GM12872 (cell line): ENCODE measurements at regions not wholly inside any gene's neighbourhood (a gene's known extent, or its start where the extent isn't known, plus 50 kb on each side); places are given as distances from the start of the nearest gene placed in this dataset.

Experiments
- TF ChIP-seq, protein P1 (sequence below): IDR thresholded peaks from 3 replicates; pipeline ENCODE4 v1.5.1; 2011; ENCODE audit warnings: low read depth, mild to moderate bottlenecking, low read length, moderate library complexity; ENCODE audit not compliant: insufficient read depth

DNA sequence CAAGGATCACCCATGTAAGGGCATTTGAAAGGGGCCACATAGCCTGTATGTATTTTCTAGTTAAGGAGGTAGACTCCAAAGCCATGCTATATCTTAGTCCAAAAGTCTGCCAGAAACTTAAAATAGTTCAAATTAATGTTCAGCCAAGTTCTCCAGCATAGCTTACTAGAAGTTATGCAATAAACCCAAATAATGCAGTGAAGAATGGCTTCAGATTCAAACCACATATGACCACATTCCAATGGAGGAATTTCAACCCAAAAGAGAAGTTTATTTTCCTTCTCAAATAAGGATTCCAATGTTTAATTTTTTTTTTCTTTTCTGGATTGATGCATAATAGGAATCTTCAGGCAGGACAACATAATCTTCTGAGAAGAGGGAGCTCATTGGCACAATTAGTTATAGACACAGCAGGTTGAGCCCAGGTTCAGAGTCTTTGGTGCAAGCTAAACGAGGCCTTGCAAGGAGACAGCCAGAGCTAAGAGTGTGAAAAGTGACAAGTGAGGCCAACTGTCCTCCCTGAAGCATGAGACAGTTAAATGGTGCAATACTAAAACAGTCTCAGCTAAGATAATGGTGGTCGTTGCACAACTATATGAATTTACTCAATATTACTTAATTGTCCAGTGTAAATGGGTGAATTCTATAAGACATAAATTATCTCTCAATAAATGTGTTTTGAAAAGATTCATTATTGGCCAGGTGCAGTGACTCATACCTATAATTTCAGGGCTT lies 598.8 kb upstream of the CDH4 start:
- TF ChIP-seq, protein P1, sequence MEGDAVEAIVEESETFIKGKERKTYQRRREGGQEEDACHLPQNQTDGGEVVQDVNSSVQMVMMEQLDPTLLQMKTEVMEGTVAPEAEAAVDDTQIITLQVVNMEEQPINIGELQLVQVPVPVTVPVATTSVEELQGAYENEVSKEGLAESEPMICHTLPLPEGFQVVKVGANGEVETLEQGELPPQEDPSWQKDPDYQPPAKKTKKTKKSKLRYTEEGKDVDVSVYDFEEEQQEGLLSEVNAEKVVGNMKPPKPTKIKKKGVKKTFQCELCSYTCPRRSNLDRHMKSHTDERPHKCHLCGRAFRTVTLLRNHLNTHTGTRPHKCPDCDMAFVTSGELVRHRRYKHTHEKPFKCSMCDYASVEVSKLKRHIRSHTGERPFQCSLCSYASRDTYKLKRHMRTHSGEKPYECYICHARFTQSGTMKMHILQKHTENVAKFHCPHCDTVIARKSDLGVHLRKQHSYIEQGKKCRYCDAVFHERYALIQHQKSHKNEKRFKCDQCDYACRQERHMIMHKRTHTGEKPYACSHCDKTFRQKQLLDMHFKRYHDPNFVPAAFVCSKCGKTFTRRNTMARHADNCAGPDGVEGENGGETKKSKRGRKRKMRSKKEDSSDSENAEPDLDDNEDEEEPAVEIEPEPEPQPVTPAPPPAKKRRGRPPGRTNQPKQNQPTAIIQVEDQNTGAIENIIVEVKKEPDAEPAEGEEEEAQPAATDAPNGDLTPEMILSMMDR = no peak

DNA sequence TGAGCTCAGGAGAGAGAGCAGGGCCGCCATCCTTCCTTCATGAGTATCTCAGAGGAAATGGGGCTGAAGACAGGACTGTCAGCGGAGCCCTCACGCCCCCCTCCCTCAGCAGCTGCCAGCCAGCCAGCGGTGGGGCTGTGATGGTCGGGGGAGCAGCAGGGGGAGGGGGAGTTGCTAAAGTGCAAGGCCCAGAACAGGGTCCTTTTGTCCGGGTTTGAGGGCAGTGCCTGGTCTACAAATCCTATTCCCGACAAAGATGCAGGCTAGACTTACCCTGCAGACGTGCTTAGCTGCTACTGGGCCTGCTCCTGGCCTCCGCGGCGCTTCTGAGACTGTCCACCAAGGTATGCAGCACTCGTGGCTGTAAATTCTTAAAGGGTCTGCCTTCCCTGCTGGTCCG lies 593.4 kb upstream of the CDH4 start:
- TF ChIP-seq, protein P1 = no peak

DNA sequence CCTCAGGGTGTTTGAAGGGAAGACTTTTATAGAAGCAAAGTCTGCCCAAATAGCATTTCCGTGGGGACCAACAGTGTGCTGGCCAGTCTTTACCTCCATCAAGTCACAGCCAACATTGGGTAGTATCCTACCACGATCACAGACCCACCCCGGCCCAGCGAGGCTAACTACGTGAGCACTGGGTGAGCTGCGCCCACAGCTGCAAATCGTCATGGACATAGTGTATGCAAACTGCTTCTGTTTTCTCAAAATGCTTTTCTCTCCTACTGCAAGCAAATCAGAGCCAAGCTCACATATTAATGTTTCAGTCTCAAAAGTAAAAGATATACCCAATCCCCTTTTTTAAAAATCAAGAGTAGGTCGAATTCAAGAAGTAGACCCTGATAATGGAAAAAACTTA lies 592.8 kb upstream of the CDH4 start:
- TF ChIP-seq, protein P1 = no peak

DNA sequence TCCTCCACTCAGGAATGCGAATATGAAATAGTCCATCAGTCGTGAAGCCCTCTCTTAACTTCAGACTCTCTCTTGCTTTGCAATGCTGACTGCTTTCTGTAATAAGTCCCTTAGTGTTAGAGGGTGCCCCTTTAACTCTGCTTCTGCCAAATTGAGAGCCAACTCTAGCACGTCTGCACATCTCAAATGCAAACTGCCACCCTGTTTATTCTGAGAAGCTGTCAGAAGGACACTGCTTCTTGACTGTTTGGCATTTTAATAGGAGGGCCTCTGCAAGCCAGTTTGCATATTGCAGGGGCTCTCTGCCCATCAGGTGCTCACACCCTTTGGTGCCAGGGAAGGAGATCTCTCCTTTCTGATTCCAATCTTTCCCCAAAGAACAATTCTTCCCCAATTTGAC lies 589.8 kb upstream of the CDH4 start:
- TF ChIP-seq, protein P1 = no peak

DNA sequence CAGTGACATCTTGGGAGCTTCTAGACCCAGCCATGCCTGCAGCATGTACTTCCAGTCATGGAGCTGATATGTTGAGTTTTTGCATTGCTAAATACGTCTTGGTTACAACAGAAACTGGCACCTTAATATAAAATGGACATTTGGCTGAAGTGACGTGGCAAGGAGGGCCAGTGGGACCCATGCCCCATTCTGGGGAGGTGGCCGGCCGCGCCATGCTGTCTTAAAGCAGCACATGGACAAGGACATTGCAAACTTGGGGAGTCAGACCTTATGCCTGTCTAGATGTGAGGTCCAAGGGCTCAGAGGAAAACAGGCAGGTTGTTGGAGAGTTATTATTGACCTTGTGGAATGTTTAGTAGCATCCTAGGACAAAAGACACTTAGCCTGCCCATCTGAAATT lies 588.0 kb upstream of the CDH4 start:
- TF ChIP-seq, protein P1 = no peak

DNA sequence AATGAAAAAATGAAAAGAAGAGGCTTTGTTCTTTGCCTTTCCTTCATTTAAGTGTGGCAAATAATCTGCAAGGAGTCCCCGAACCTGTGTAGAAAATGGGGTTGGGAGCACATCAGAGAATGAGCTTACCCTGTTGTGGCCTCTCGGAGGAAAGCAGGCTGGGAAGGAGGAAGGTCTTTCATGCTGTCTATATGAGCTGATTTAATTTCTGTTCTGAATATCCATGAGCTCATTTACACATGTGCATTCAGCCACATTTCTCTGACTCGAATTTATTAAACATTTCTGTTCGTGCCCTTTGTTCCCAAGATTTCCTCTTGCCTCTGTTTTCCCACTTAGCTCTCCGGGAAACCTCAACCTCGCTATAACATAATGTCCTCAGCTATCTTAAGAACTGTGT lies 584.4 kb upstream of the CDH4 start:
- TF ChIP-seq, protein P1 = no peak

DNA sequence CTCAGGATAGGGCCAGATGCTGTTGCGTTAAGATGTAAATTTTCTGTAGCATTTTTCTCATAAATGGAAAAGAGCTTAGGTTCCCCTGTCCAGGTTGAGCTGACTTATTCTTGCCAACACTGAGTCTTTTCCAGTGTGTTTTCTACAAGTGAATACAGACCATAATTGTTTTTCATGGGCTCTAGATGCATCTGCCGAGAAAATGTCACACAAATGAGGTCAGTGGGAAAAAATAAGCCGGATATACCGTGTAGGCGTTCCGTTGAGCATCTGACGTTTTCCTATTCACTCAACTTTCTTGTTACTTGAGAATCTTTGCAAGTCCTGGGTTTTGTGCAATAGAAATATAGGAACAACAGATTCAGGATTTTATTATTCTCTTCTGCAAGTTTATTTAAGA lies 582.9 kb upstream of the CDH4 start:
- TF ChIP-seq, protein P1 = no peak
